Lower lobe of right lung (tissue), 2 donors: ENCODE measurements at regions not wholly inside any gene's neighbourhood (a gene's known extent, or its start where the extent isn't known, plus 50 kb on each side); places are given as distances from the start of the nearest gene placed in this dataset.

Source experiments
- ATAC-seq, 2 donors: fragments of 200-7000 bp; cut with Tn5 transposase; one replicate each; pipeline ENCODE4 v1.9.1; 2020 to 2022; ENCODE audit warnings: mild to moderate bottlenecking in 2 of 2, moderate library complexity in 2 of 2
- DNase-seq: peaks from one replicate; pipeline ENCODE4 v3.0.0-alpha.2; 2020
- H3K27ac ChIP-seq: fragments of 200-600 bp; one replicate; pipeline ENCODE4 v1.8.0; 2022
- H3K27me3 ChIP-seq: fragments of 200-600 bp; one replicate; pipeline ENCODE4 v1.8.0; 2022; ENCODE audit warnings: low read depth
- H3K36me3 ChIP-seq: fragments of 200-600 bp; one replicate; pipeline ENCODE4 v1.8.0; 2022; ENCODE audit warnings: mild to moderate bottlenecking
- H3K4me1 ChIP-seq: fragments of 200-600 bp; one replicate; pipeline ENCODE4 v1.8.0; 2022
- H3K4me3 ChIP-seq: fragments of 200-600 bp; one replicate; pipeline ENCODE4 v1.8.0; 2022; ENCODE audit warnings: mild to moderate bottlenecking
- H3K9me3 ChIP-seq: fragments of 200-600 bp; one replicate; pipeline ENCODE4 v1.8.0; 2022
- CTCF ChIP-seq: fragments of 200-600 bp; IDR thresholded peaks from one replicate; pipeline ENCODE4 v1.8.0; 2022; ENCODE audit warnings: antibody characterized with exemption, mild to moderate bottlenecking
- intact Hi-C: fragments of 100-400 bp; cut with DNase I; formaldehyde crosslinking; loops from one replicate; pipeline ENCODE4 v1.11.0; 2022
- donor health status: DM: no; HTN: yes; CAD: no; lungs with severe emphysema.

GRCh38 chr7:85693326-85693725, 506.5 kb upstream of the SEMA3D start:
- DNase-seq (no peak), ATAC-seq (no peak)
- H3K4me1 ChIP-seq = no peaks in the 10 kb centered on the region
- no peaks in the 10 kb centered on the region for H3K9me3 ChIP-seq
- no peaks in the 10 kb centered on the region for H3K27me3 ChIP-seq
- no peak overlapping the region for H3K27ac ChIP-seq
- no peaks in the 10 kb centered on the region for H3K36me3 ChIP-seq
- intact Hi-C loops = no loop called here
- TF ChIP-seq CTCF = no peak
- no peak overlapping the region for H3K4me3 ChIP-seq

GRCh38 chr7:85688712-85689111, 501.9 kb upstream of the SEMA3D start:
- H3K36me3 ChIP-seq = no peaks in the 10 kb centered on the region
- H3K27ac ChIP-seq = no peak overlapping the region
- H3K27me3 ChIP-seq = no peaks in the 10 kb centered on the region
- H3K4me1 ChIP-seq = no peaks in the 10 kb centered on the region
- no peak for TF ChIP-seq CTCF
- H3K9me3 ChIP-seq = no peaks in the 10 kb centered on the region
- H3K4me3 ChIP-seq = no peak overlapping the region
- no peak for DNase-seq
- ATAC-seq = no peak
- intact Hi-C loops = no loop called here

- H3K27ac ChIP-seq = no peak overlapping the region
- intact Hi-C loops = no loop called here
- H3K36me3 ChIP-seq = no peaks in the 10 kb centered on the region
- H3K4me3 ChIP-seq = no peak overlapping the region
- no peaks in the 10 kb centered on the region for H3K27me3 ChIP-seq
- no peaks in the 10 kb centered on the region for H3K9me3 ChIP-seq
- H3K4me1 ChIP-seq = no peaks in the 10 kb centered on the region
- ATAC-seq (no peak), DNase-seq (no peak)
- TF ChIP-seq CTCF = no peak
Observed at GRCh38 chr7:85686401-85687181, 499.7 kb upstream of the SEMA3D start.

- H3K4me1 ChIP-seq = no peaks in the 10 kb centered on the region
- H3K27ac ChIP-seq = no peak overlapping the region
- H3K27me3 ChIP-seq = no peaks in the 10 kb centered on the region
- no peak overlapping the region for H3K4me3 ChIP-seq
- TF ChIP-seq CTCF = no peak
- no peak for ATAC-seq
- no peaks in the 10 kb centered on the region for H3K9me3 ChIP-seq
- intact Hi-C loops = no loop called here
- no peaks in the 10 kb centered on the region for H3K36me3 ChIP-seq
- DNase-seq = no peak
Observed at GRCh38 chr7:85685901-85686300, 499.0 kb upstream of the SEMA3D start.

- no peak overlapping the region for H3K4me3 ChIP-seq
- H3K27ac ChIP-seq = no peak overlapping the region
- no peaks in the 10 kb centered on the region for H3K4me1 ChIP-seq
- no peaks in the 10 kb centered on the region for H3K9me3 ChIP-seq
- DNase-seq (no peak), ATAC-seq (no peak)
- no peaks in the 10 kb centered on the region for H3K27me3 ChIP-seq
- TF ChIP-seq CTCF = no peak
- H3K36me3 ChIP-seq = no peaks in the 10 kb centered on the region
- intact Hi-C loops = no loop called here
Observed at GRCh38 chr7:85682833-85683620, 496.2 kb upstream of the SEMA3D start.
